Kidney epithelial cell (primary cell): ENCODE measurements at regions not wholly inside any gene's neighbourhood (a gene's known extent, or its start where the extent isn't known, plus 50 kb on each side); places are given as distances from the start of the nearest gene placed in this dataset.
"Not testable (repeated sequence)": the region's sequence is repeated elsewhere in the genome, so short reads cannot be mapped to it uniquely, and the experiment has no call there.

Experiments used
- DNase-seq: peaks from one replicate; pipeline ENCODE4 v3.0.0-alpha.2; 2010; ENCODE audit warnings: low read depth
- H3K27me3 ChIP-seq: 2 replicates; pipeline ENCODE4 v1.6.0; 2011; ENCODE audit warnings: low read length; ENCODE audit not compliant: control insufficient read depth, insufficient read depth
- H3K36me3 ChIP-seq: 2 replicates; pipeline ENCODE4 v1.5.1; 2011; ENCODE audit warnings: low read length; ENCODE audit not compliant: control insufficient read depth, insufficient read depth
- H3K4me3 ChIP-seq: 2 replicates; pipeline ENCODE4 v1.5.1; 2011; ENCODE audit warnings: low read depth, mild to moderate bottlenecking, control low read depth, low read length
- TF ChIP-seq, protein P1 (sequence below): IDR thresholded peaks from 2 replicates; pipeline ENCODE4 v1.5.1; 2011; ENCODE audit warnings: mild to moderate bottlenecking, moderate library complexity, low read length, control low read depth, inconsistent platforms; ENCODE audit not compliant: insufficient read depth, poor library complexity, severe bottlenecking

- Histone ChIP-seq H3K4me3 (no peak overlapping the region), H3K27me3 (no peaks in the 10 kb centered on the region), H3K36me3 (no peaks in the 10 kb centered on the region)
- no peak for DNase-seq
- TF ChIP-seq, protein P1, sequence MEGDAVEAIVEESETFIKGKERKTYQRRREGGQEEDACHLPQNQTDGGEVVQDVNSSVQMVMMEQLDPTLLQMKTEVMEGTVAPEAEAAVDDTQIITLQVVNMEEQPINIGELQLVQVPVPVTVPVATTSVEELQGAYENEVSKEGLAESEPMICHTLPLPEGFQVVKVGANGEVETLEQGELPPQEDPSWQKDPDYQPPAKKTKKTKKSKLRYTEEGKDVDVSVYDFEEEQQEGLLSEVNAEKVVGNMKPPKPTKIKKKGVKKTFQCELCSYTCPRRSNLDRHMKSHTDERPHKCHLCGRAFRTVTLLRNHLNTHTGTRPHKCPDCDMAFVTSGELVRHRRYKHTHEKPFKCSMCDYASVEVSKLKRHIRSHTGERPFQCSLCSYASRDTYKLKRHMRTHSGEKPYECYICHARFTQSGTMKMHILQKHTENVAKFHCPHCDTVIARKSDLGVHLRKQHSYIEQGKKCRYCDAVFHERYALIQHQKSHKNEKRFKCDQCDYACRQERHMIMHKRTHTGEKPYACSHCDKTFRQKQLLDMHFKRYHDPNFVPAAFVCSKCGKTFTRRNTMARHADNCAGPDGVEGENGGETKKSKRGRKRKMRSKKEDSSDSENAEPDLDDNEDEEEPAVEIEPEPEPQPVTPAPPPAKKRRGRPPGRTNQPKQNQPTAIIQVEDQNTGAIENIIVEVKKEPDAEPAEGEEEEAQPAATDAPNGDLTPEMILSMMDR = no peak
Measured at GRCh38 chr2:16067444-16067843, 127.1 kb downstream of the MYCN start.

GRCh38 chr2:16067037-16067406, 126.7 kb downstream of the MYCN start:
- Histone ChIP-seq H3K27me3 (no peaks in the 10 kb centered on the region), H3K36me3 (no peaks in the 10 kb centered on the region), H3K4me3 (no peak overlapping the region)
- TF ChIP-seq, protein P1 = no peak
- DNase-seq = no peak

DNA sequence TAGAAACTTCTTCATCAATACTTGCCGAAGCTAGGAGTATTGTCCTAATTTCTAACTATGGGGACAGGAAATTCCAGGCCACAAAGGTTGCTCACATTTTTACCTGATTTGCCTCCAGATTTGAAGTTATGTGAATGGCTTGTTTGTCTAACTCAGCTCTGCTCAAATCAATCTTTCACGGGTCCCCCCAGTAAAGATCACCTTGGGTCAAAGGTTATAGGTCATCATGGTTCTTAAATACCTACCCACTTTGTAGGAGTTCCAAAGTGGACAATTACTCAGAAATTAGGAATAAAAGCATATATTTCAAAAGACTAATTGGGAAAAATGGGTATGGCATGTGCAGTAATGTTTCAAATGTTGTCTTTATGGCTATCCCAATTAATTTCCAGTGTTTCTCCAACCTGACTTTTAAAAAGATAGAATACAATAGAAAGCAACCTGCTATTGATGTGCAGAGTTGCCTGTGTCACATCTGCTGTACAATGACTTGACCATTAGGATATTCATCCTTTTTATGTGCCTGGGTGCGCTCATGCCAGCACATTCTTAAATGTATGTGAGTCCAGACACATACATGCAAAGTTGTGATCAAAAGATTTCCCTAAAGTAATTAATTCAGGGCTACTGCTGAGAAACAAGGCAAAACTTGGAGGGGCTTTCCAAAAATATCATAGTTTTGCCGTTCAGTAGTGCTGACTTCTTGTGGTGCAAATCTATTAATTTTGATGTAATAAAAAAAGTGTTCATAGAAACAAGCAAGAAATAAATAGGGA, 126.1 kb downstream of the MYCN start:
- no peak for DNase-seq
- TF ChIP-seq, protein P1 = no peak
- no peak overlapping the region for H3K4me3 ChIP-seq
- no peaks in the 10 kb centered on the region for H3K27me3 ChIP-seq
- H3K36me3 ChIP-seq = no peaks in the 10 kb centered on the region

DNA sequence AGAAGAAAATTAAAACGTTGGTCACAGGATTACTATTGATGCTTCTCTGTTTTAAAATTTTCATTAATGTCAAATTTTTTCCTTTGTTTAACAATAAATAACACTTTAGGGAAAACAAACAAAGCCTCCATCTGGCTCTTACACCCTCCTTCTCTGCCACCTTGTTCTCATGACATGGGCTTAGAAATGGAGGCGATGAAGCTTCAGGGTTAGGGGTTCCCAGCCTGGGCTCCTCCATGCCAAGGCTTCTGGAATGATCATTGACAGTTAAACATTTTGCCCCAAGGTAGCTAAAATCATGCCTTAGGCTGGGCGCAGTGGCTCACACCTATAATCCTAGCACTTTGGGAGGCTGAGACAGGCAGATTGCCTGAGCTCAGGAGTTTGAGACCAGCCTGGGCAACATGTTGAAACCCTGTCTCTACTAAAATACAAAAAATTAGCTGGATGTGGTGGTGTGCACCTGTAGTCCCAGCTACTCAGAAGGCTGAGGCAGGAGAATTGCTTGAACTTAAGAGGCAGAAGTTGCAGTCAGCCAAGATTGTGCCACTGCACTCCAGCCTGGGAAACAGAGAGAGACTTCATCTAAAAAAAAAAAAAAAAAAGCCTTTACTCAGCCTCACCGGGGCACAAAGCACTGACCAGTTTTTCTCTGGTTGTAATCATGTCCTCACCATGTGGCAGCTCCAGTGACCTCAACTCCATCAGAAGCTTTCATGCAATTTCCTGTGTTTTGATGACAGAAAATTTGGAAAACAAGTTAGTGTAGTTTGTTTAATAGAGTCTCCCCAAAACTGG, 125.1 kb downstream of the MYCN start:
- H3K36me3 ChIP-seq, H3K27me3 ChIP-seq, H3K4me3 ChIP-seq, DNase-seq: not testable (repeated sequence)

- H3K4me3 ChIP-seq = no peak overlapping the region
- H3K27me3 ChIP-seq = no peaks in the 10 kb centered on the region
- no peaks in the 10 kb centered on the region for H3K36me3 ChIP-seq
- no peak for DNase-seq
- TF ChIP-seq, protein P1 = no peak
Measured at GRCh38 chr2:16064745-16065144, 124.4 kb downstream of the MYCN start.

- TF ChIP-seq, protein P1 = no peak
- H3K4me3 ChIP-seq = no peak overlapping the region
- no peaks in the 10 kb centered on the region for H3K36me3 ChIP-seq
- no peaks in the 10 kb centered on the region for H3K27me3 ChIP-seq
- no peak for DNase-seq
Measured at GRCh38 chr2:16063955-16064633, 123.7 kb downstream of the MYCN start.
